Caki2 (cell line): ENCODE measurements at regions not wholly inside any gene's neighbourhood (a gene's known extent, or its start where the extent isn't known, plus 50 kb on each side); places are given as distances from the start of the nearest gene placed in this dataset.
"Not testable (repeated sequence)": the region's sequence is repeated elsewhere in the genome, so short reads cannot be mapped to it uniquely, and the experiment has no call there.

Experiments used
- DNase-seq: peaks from one replicate; pipeline ENCODE4 v3.0.0-alpha.2; 2015; ENCODE audit warnings: low read depth
- in situ Hi-C: cut with HindIII; loops from 2 replicates; pipeline ENCODE4 v1.10.0; 2016; ENCODE audit warnings: low sequenced_read_pairs, low pct_unique_long_range_greater_than_20kb, mixed read lengths

DNA sequence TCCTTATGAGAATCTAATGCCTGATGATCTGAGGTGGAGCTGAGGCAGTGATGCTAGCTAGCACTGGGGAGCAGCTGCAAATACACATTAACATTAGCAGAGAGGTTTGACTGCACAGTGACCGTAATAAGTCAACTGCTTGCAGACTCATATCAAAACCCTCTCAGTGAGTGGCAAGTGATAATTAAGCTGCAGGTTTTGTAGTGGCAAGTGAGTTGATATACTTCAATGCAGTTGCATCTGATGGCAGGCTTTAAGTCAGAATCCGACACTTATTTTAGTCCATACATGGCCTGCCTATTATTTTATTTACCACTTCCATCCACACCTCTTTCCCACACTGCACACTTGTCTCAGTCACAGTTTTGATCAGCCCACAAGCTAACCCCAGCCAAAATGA, 209.2 kb upstream of the IRS2 start:
- DNase-seq: no peak
- in situ Hi-C loops: no loop called here

DNA sequence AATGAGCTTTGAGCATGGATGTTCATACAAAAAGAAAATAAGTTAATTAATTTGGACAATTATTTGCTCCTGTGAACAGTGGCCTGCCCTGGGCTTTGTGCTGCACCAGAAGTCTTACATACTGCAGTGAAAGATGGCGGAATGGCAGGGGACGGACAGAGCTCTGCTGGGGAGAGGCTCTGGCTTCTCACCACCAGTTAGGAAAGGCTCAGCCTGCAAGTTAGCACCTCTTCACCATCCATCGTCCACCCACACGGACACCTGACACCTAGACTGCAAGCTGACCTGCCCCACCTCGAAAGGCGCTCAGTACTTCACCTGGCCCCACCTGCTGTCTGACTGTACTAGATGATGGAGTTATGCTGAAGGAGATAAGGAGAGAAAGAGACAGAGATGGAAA, 203.9 kb upstream of the IRS2 start:
- no peak for DNase-seq
- in situ Hi-C loops: no loop called here

- in situ Hi-C loops: no loop called here
- DNase-seq: no peak
Measured at GRCh38 chr13:109989686-109990085, 203.3 kb upstream of the IRS2 start.

DNA sequence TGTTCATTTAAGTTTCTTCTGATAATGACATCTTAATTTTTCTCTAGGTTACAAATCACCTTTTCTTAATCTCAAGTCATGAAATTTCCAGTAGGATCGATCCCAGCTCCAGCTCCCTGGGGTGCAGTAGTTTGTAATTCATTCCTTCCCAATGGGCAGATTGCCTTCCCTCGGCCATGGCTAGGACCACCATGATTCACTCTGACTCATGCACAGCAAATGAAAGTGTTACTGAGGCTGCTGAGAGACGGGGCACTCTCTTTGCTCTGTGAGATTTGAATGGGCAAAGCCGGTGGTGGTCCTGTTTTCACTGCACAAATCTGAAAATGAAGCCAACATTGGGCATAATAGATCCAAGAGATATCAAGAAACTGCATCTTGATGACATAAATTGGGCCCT, 202.8 kb upstream of the IRS2 start:
- DNase-seq: no peak
- in situ Hi-C loops: no loop called here

DNA sequence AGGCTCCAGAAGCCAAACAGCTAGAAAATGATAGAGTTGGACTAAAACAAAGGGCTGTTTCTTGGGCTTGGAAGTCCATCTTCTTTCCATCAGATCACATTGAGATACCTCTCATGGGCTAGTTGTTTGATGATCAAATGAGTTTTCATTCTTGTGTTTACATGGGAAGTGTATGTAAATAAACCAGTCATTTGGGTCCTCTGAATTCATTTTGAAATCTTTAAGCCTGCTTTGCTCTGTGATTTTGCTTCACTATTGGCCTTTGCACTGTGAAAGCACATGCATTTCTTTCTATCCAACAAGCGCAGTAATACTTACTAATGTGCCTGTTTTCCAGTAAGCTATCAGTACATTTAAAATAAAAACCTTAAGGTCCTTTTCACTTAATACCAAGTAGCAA, 200.5 kb upstream of the IRS2 start:
- DNase-seq: no peak
- in situ Hi-C loops: no loop called here

DNA sequence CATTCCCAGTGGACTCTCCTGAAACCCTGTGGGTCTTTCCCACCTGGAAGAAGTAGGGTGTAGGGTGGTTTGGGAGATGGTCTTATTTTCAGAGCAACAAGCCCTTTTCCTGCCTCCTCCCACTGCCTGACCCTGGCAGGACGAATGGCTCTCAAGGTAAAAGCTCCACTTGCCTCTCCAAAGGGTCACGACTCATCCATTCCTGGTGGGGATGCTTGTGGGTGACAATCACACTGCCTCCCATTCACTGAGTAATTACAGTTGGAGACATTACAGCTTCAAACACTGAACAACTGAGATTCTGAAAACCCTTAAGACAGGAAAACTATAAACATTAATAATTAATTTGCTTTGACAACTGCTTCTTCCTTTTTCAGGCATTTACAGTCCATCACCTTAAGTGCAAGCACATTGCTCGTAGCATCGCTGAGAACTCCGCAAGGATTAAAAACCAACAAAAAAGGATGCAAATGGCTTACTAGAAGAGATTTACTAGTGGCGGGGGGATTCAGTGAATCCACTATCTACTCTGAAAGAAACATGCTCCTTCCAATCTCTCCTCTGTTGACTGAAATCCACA, 199.6 kb upstream of the IRS2 start:
- DNase-seq: no peak
- in situ Hi-C loops: no loop called here

DNA sequence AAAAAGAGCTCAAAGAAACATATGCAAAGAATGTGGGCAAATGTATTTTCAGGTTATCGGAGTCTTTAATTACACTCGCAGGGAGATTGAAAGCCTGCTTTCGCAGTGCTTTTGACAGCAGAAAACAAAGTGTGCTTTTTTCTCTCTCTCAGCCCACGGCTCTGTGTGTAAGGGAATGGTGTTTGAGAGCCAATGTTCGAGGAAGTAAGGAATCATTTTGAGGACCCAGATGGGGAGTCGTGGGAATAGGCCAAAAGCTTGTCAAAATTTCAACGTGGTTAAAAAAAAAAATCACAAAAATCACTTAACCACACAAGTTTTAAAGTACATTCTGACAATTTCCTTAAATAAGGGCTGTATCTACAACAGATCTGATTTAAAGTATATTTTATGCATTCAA, 197.1 kb upstream of the IRS2 start:
- in situ Hi-C loops: no loop called here

DNA sequence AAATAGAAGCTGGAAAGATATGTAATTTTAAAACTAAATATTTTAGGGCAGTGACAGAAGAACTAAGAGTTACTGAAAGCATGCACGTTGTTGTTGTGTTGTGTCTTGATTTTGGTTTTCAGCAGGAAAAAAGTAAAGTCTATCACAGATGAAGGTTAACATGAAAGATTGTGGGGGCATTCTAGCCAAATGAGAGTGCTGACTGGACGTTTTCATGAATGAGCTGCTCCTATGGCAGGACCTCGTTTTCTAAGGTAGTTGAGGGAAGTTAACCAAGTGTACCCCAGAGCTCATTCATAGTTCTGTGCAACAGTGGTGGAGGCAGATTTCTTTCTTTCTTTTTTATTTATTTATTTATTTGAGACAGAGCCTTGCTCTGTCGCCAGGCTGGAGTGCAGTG, 194.6 kb upstream of the IRS2 start:
- no peak for DNase-seq
- in situ Hi-C loops: no loop called here

More for the DNA sequence above, 197.1 kb upstream of the IRS2 start:
- no peak for DNase-seq

- in situ Hi-C loops, DNase-seq: not testable (repeated sequence)
Measured at GRCh38 chr13:109979676-109980075, 193.3 kb upstream of the IRS2 start.

GRCh38 chr13:109979228-109979627, 192.8 kb upstream of the IRS2 start:
- DNase-seq: no peak
- in situ Hi-C loops: no loop called here

DNA sequence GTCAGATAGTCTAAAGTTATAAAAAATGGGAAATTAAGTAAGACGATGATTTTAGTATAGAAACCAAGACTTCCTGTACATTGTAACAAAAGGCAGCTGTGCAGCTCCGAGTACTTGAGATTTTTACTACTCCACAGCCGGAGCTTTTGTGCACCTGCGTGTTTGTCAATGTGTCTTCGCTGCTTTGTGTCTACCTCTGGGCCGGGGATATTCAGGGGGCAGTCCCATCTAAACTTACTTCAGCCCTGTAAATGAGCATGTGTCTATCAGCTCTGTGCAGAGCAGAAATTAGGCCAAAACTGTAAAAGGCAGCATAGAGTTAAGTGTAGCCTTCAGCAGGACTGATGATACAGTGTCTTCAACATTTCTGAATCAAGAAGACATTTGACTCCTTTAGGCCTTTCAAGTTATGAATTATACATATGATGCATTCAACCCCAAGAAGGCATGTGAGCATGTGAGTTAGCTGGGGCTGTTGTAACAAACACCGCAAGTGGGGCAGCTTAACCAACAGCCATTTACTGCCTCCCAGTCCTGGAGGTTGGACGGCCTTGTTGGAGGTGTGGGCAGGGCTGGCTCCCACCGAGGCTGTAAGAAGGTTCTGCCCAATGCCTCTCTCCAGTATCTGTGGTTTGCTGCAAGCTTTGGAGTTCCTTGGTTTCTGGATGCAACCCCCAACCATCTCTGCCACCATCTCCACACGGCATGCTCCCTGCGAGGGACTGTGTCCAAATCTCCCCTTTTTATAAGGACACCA, 191.0 kb upstream of the IRS2 start:
- DNase-seq: no peak
- in situ Hi-C loops: no loop called here

DNA sequence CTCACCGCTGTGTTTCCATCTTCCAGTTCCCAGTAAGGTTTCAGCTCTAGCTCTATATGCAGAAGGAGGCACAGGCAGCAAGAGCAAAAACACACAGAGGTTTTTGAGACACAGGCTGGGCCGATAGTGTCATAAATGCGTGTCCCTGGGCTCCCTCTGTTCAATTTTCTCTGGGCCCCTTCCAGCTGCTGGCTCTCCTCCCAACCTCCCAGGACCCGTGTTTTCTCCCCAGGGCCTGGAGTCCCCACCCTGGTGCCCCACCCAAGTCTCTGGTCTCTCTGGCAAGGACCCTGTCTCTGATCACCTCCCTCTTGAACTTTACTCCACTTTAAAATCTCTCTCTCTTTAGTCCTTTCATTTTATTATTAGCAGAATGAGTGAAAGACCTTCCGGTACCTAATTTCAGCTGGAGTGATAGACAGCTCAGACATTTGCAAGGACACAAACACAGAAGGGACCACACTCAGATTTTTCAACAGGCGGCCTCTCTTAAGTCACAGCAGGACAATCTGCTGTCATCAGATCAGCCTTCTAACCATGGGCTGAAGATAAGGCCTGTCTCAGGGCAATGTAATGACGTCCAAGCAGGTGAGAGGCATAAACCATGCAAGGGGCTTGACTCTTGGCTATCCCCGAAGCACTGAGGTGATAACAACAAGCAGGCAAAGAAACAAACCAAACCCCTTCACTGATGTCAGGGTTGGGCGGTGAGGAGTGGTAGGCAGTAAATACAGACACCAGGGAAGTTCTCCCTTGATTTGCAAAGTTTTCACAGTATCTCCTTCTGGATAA, 190.0 kb upstream of the IRS2 start:
- in situ Hi-C loops: no loop called here
- no peak for DNase-seq

GRCh38 chr13:109974354-109974753, 188.0 kb upstream of the IRS2 start:
- no peak for DNase-seq
- in situ Hi-C loops: no loop called here

- no peak for DNase-seq
- in situ Hi-C loops: no loop called here
Measured at GRCh38 chr13:109973279-109973678, 186.9 kb upstream of the IRS2 start.

GRCh38 chr13:109971456-109972090, 185.2 kb upstream of the IRS2 start:
- in situ Hi-C loops: no loop called here
- no peak for DNase-seq

GRCh38 chr13:109971006-109971405, 184.6 kb upstream of the IRS2 start:
- in situ Hi-C loops: no loop called here

DNA sequence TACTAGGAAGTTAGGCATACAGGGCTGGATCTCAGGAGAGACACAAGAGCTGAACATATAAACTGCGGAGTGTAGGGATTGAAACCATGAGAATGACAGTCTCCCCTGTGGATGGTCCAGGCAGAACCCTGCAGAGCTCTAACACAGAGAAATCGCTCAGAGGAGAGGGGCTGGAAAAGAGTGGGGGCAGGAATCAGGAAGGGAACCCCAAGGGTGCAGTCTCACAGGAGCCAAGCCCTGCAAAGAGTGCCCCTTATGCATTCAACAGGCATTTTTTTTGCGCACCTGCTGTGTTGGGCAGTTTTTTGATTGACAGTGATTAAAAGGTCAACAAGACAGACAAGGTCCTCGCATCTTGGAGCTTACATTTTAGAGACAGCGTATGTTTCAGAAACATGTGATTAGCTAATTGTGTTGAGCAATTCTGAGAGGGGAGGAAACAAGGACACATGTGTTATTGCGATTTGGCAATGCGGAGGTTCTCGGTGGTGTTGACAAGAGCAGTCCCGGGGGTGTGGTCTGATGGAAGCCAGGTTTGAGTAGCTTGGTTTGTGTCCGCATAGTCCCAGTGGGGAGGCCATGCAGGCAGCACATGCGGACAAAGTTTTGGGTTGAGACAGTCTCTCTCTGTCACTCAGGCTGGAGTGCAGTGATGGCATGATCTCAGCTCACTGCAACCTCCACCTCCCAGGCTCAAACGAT, 182.6 kb upstream of the IRS2 start:
- in situ Hi-C loops: no loop called here
- no peak for DNase-seq

More at GRCh38 chr13:109971006-109971405, 184.6 kb upstream of the IRS2 start:
- DNase-seq: no peak

DNA sequence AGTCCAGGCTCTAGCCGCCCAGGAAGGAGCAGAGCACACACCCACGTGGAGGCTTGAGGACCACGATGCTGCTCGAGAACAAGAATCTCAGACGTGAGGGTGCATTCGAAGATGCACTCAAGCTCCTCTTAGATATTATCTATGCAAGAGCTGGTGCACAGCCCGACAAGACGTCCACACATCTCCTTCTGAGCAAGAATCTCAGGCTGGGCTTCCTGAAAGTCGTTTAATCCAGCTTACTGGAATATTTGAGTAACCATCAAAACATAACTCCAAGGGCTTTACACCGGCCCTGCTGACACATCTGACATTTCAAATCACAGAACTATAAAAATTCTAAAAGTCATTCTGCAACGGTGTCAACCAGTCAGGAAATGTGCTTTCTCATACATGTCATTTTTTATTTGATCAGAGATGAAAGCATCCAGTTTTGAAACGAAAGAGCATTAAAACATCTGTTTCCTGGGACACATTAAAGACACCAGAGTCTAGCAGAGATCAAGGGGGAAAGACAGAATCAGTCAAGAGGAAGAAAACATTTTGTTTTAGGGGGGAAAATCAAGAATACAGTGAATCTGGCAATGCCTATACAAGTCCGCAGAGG, 177.7 kb upstream of the IRS2 start:
- DNase-seq: no peak
- in situ Hi-C loops: no loop called here
